ENCODE measurements at regions not wholly inside any gene's neighbourhood (a gene's known extent, or its start where the extent isn't known, plus 50 kb on each side); places are given as distances from the start of the nearest gene placed in this dataset.

DNA sequence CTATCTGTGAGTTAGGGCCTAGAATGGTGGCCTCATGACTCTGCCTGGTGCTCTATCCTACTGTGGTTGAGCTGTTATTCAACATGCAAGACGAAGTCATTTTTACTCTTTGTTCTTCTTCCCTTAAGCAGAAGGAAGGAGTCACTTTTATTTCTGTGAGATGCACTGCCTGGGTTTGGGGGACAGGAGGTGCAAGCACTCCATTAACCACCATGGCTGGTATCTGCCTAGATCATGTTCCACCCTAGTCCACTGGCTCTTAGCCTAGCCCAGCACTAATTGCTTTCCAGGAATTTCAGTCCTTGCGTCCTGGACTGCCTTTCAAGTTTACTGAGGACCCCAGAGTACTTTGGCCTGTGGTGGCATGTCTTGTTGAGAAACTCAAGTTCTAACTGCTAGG lies 1182.7 kb downstream of the FSTL5 start:
- no peak for DNase-seq (ENCODE audit: low read depth)
- TF ChIP-seq, protein P1, sequence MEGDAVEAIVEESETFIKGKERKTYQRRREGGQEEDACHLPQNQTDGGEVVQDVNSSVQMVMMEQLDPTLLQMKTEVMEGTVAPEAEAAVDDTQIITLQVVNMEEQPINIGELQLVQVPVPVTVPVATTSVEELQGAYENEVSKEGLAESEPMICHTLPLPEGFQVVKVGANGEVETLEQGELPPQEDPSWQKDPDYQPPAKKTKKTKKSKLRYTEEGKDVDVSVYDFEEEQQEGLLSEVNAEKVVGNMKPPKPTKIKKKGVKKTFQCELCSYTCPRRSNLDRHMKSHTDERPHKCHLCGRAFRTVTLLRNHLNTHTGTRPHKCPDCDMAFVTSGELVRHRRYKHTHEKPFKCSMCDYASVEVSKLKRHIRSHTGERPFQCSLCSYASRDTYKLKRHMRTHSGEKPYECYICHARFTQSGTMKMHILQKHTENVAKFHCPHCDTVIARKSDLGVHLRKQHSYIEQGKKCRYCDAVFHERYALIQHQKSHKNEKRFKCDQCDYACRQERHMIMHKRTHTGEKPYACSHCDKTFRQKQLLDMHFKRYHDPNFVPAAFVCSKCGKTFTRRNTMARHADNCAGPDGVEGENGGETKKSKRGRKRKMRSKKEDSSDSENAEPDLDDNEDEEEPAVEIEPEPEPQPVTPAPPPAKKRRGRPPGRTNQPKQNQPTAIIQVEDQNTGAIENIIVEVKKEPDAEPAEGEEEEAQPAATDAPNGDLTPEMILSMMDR (conservative IDR thresholded peaks at IDR 0.05; ENCODE audit: control insufficient read depth, insufficient read depth, low read depth, low read length): no peak
- no peak overlapping the region for H3K4me3 ChIP-seq (ENCODE audit: control insufficient read depth, low read depth, low read length)

DNA sequence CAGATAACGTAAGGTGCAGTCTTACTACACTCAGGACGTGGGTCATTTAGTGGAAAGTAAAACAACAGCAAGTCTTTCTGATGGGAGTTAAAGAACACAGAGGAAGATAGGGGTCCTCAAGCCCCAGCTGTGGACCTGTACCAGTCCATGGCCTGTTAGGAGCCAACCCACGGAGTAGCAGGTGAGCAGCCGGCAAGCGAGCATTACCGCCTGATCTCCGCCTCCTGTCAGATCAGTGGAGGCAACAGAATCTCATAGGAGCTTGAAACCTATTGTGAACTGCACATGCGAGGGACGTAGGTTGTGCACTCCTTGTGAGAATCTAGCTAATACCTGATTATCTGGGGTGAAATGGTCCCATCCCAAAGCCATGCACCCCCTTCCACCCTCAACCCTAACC lies 1180.8 kb downstream of the FSTL5 start:
- DNase-seq (ENCODE audit: low read depth): no peak
- TF ChIP-seq, protein P1 (conservative IDR thresholded peaks at IDR 0.05; ENCODE audit: control insufficient read depth, insufficient read depth, low read depth, low read length): no peak
- no peak overlapping the region for H3K4me3 ChIP-seq (ENCODE audit: control insufficient read depth, low read depth, low read length)

DNA sequence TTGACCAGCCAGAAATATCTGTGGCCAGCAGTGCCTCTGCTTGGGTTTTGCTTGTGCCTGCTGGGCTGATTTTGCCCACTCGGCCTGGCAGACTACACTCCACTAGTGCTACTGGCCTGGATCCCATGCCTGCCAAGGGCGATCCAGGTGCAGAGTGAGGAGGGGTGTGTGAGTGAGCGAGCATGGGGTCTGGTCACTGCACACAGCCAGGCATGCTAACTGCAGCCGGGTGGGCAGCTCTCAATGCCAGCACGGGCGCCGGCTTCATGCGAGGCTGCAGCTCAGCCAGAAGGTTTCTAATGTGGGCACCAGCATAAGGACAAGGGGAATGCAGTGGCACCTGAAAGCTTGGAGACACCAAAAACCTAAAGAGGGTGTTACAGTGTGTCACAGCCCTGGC lies 1161.4 kb downstream of the FSTL5 start:
- no peak for DNase-seq (ENCODE audit: low read depth)
- H3K4me3 ChIP-seq (ENCODE audit: control insufficient read depth, low read depth, low read length): no peak overlapping the region
- TF ChIP-seq, protein P1 (conservative IDR thresholded peaks at IDR 0.05; ENCODE audit: control insufficient read depth, insufficient read depth, low read depth, low read length): no peak

DNA sequence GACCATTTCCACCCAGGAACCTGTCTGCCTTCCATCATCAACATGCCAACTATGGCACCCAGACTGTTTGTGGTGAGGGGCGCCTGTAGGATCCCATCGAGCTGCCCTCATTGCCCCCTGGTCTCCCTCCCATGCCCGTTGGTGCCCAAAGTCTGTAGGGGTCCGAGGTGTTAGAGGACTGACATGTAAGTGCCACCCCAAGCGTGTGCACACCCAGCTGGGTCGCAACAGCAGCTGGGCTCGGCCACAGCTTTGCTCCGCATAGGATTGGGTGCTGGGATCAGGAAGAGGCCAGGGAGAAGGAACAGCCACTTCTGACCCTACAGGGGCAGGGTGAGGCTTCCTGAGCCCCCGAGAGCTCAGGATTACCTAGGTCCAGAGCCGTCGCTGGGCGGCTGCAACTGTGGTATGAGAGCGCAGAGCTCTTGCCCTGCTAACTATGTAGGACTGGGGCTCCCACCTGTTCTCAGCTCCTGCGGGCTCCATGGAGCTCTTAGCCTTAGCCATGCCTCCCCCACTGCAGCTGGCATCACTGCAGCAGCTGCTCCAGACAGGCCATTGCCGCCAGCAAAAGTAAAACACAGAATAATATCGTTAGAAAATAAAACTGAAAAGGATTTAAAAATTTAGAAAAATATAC lies 1160.3 kb downstream of the FSTL5 start:
- TF ChIP-seq, protein P1 (conservative IDR thresholded peaks at IDR 0.05; ENCODE audit: control insufficient read depth, insufficient read depth, low read depth, low read length): no peak
- DNase-seq (ENCODE audit: low read depth): no peak

DNA sequence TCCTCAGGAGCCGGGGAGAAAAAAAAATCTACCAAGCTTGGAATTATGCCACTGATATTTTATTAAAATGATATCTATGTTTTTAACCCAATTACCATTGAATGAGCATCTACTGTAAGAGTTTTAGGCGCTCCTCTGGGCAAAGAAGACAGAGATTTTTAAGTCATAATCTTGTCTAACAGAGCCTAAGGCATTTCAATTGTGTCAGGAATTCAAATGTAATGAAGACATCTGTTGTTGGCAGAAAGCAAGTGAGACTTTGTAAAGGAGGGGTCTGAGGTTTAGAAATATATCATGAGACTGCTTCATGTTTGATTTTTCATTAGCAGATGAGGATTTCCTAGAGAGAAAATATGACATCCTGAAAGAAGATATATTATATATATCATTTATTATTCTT lies 1158.1 kb downstream of the FSTL5 start:
- no peak for DNase-seq (ENCODE audit: low read depth)
- H3K4me3 ChIP-seq (ENCODE audit: control insufficient read depth, low read depth, low read length): no peak overlapping the region
- TF ChIP-seq, protein P1 (conservative IDR thresholded peaks at IDR 0.05; ENCODE audit: control insufficient read depth, insufficient read depth, low read depth, low read length): no peak

More for the DNA sequence above, 1160.3 kb downstream of the FSTL5 start:
- no peak overlapping the region for H3K4me3 ChIP-seq (ENCODE audit: control insufficient read depth, low read depth, low read length)

DNA sequence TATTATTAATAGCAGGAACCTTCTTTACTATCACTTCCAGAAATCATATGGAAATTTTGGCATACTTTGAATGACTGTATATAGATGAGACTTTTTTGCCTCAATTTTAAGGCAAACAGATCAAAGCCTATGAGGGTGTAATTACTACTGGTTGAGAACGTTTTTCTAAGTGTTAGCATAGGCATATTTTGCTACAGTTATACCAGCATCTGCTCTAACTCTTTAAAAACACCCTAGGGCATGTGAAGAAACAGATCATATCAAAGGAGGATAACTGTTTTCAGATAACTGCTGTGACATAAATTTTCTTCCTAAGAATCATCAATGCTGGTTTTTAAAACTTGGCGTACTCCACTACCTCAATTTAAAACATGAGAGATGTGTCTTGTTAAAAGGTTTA lies 1155.3 kb downstream of the FSTL5 start:
- no peak for DNase-seq (ENCODE audit: low read depth)
- no peak overlapping the region for H3K4me3 ChIP-seq (ENCODE audit: control insufficient read depth, low read depth, low read length)
- TF ChIP-seq, protein P1 (conservative IDR thresholded peaks at IDR 0.05; ENCODE audit: control insufficient read depth, insufficient read depth, low read depth, low read length): no peak

DNA sequence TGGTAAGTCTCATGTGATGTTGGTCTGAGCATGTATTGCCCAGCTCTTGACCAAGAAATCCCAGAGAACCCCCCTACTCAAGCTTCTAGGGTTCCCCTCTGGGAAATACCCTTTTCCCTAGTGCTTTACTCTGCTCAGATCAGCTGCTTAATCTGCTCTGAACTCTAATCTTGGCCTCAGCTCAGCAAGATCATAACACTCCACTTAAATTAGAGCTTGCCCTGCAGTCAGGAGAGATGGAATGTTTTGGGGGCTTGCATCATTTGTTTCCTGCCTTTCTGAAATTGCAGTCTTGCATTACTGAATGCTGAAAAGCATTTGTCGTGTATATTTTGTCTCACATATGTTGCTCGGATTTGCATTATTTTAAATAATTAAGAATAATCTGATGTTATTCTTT lies 1153.6 kb downstream of the FSTL5 start:
- H3K4me3 ChIP-seq (ENCODE audit: control insufficient read depth, low read depth, low read length): no peak overlapping the region
- TF ChIP-seq, protein P1 (conservative IDR thresholded peaks at IDR 0.05; ENCODE audit: control insufficient read depth, insufficient read depth, low read depth, low read length): no peak
- no peak for DNase-seq (ENCODE audit: low read depth)

All from fibroblast of mammary gland (primary cell).